GM23338 (cell line): ENCODE measurements at regions not wholly inside any gene's neighbourhood (a gene's known extent, or its start where the extent isn't known, plus 50 kb on each side); places are given as distances from the start of the nearest gene placed in this dataset.

Experiments
- ATAC-seq: fragments of 200-7000 bp; cut with Tn5 transposase; 3 replicates; pipeline ENCODE4 v1.9.1; 2020
- DNase-seq: peaks from one replicate; pipeline ENCODE4 v3.0.0-alpha.2; 2015; ENCODE audit warnings: low spot score
- H2AFZ ChIP-seq: fragments of 200-600 bp; sonication (generic); 2 replicates; pipeline ENCODE4 v1.8.0; 2016; ENCODE audit warnings: antibody characterized with exemption, mild to moderate bottlenecking, moderate library complexity
- H3F3A ChIP-seq: fragments of 200-600 bp; sonication (generic); replicated peaks from 2 replicates; pipeline ENCODE4 v1.8.0; 2017; ENCODE audit warnings: antibody characterized with exemption, mixed run types, low read depth
- H3K27ac ChIP-seq: fragments of 200-600 bp; sonication (generic); 2 replicates; pipeline ENCODE4 v1.6.1; 2016; ENCODE audit warnings: low read depth
- H3K27me3 ChIP-seq: fragments of 200-600 bp; sonication (generic); 2 replicates; pipeline ENCODE4 v1.8.0; 2016; ENCODE audit warnings: mild to moderate bottlenecking, mixed run types, moderate library complexity; ENCODE audit not compliant: insufficient read depth
- H3K36me3 ChIP-seq: fragments of 200-600 bp; sonication (generic); 2 replicates; pipeline ENCODE4 v1.8.0; 2016; ENCODE audit warnings: mild to moderate bottlenecking; ENCODE audit not compliant: insufficient read depth
- H3K4me1 ChIP-seq: fragments of 200-600 bp; sonication (generic); 2 replicates; pipeline ENCODE4 v1.8.0; 2016; ENCODE audit warnings: mild to moderate bottlenecking, moderate library complexity; ENCODE audit not compliant: insufficient read depth
- H3K4me2 ChIP-seq: fragments of 200-600 bp; sonication (generic); 2 replicates; pipeline ENCODE4 v1.7.1; 2017; ENCODE audit warnings: mixed run types
- H3K4me3 ChIP-seq: fragments of 200-600 bp; sonication (generic); 2 replicates; pipeline ENCODE4 v1.6.1; 2016; ENCODE audit warnings: mixed run types
- H3K79me2 ChIP-seq: fragments of 200-600 bp; sonication (generic); replicated peaks from 2 replicates; pipeline ENCODE4 v1.8.0; 2017; ENCODE audit warnings: mild to moderate bottlenecking; ENCODE audit not compliant: insufficient read depth
- H3K9me2 ChIP-seq: fragments of 200-600 bp; sonication (generic); 2 replicates; pipeline ENCODE4 v1.8.0; 2017; ENCODE audit not compliant: insufficient read depth
- H4K20me1 ChIP-seq: fragments of 200-600 bp; sonication (generic); replicated peaks from 2 replicates; pipeline ENCODE4 v1.8.0; 2017; ENCODE audit warnings: mild to moderate bottlenecking; ENCODE audit not compliant: insufficient read depth
- H3K27ac Mint-ChIP-seq: 2 replicates; pipeline ENCODE4 v1.8.0; 2020; ENCODE audit warnings: inconsistent platforms, mild to moderate bottlenecking, moderate library complexity, mixed read lengths
- H3K27me3 Mint-ChIP-seq: 3 replicates; pipeline ENCODE4 v1.8.0; 2022; ENCODE audit warnings: low read depth, mild to moderate bottlenecking, moderate library complexity, mixed read lengths, inconsistent platforms; ENCODE audit not compliant: insufficient read depth, poor library complexity
- H3K36me3 Mint-ChIP-seq: 3 replicates; pipeline ENCODE4 v1.8.0; 2021; ENCODE audit warnings: low read depth, mild to moderate bottlenecking, inconsistent platforms, moderate library complexity, mixed read lengths
- H3K4me1 Mint-ChIP-seq: 3 replicates; pipeline ENCODE4 v1.8.0; 2020; ENCODE audit warnings: mild to moderate bottlenecking, inconsistent platforms, mixed read lengths
- H3K4me3 Mint-ChIP-seq: 3 replicates; pipeline ENCODE4 v1.8.0; 2021; ENCODE audit warnings: moderate library complexity, mild to moderate bottlenecking, inconsistent platforms, mixed read lengths
- H3K9me3 Mint-ChIP-seq: 3 replicates; pipeline ENCODE4 v1.8.0; 2020; ENCODE audit warnings: moderate library complexity, mild to moderate bottlenecking, inconsistent platforms, mixed read lengths
- CREB1 ChIP-seq: fragments of 250-450 bp; sonication (Bioruptor Pico); IDR thresholded peaks from 2 replicates; pipeline ENCODE4 v1.5.0; 2020; ENCODE audit warnings: low read depth, mild to moderate bottlenecking, moderate library complexity
- CTCF ChIP-seq, 2 experiments: fragments of 200-600 bp in 1 of 2; sonication (generic) in 1 of 2; conservative IDR thresholded peaks; 2 replicates each; pipeline versions ENCODE4 v1.5.1 to v1.6.1; 2016 to 2017; ENCODE audit warnings: antibody characterized with exemption in 2 of 2, low read depth in 2 of 2, mild to moderate bottlenecking in 2 of 2, moderate library complexity in 1 of 2
- ETS1 ChIP-seq: IDR thresholded peaks from 2 replicates; pipeline ENCODE4 v1.6.1; 2016; ENCODE audit warnings: antibody characterized with exemption
- EZH2 ChIP-seq: fragments of 200-600 bp; sonication (generic); IDR thresholded peaks from one replicate; pipeline ENCODE4 v1.8.0; 2017; ENCODE audit warnings: antibody characterized with exemption, mild to moderate bottlenecking, low read depth; ENCODE audit not compliant: unreplicated experiment
- EZH2phosphoT487 ChIP-seq: fragments of 200-600 bp; sonication (generic); IDR thresholded peaks from one replicate; pipeline ENCODE4 v1.8.1; 2018; ENCODE audit warnings: antibody characterized with exemption; ENCODE audit not compliant: unreplicated experiment
- JUNB ChIP-seq: IDR thresholded peaks from one replicate; pipeline ENCODE4 v1.6.1; 2016; ENCODE audit warnings: antibody characterized with exemption; ENCODE audit not compliant: unreplicated experiment
- NANOG ChIP-seq: IDR thresholded peaks from 2 replicates; pipeline ENCODE4 v1.6.1; 2016; ENCODE audit warnings: antibody characterized with exemption, borderline replicate concordance
- POLR2AphosphoS5 ChIP-seq: IDR thresholded peaks from 2 replicates; pipeline ENCODE4 v1.6.1; 2016; ENCODE audit warnings: antibody characterized with exemption, low read depth
- REST ChIP-seq: IDR thresholded peaks from one replicate; pipeline ENCODE4 v1.6.1; 2018; ENCODE audit warnings: antibody characterized with exemption; ENCODE audit not compliant: unreplicated experiment
- STAT1 ChIP-seq: IDR thresholded peaks from one replicate; pipeline ENCODE4 v1.6.1; 2016; ENCODE audit warnings: antibody characterized with exemption; ENCODE audit not compliant: unreplicated experiment
- ZNF114 ChIP-seq: fragments of 250-450 bp; sonication (Bioruptor Pico); IDR thresholded peaks from 2 replicates; pipeline ENCODE4 v1.5.0; 2020; ENCODE audit warnings: mild to moderate bottlenecking, moderate library complexity
- ZNF331 ChIP-seq: fragments of 250-450 bp; sonication (Bioruptor Pico); IDR thresholded peaks from 2 replicates; pipeline ENCODE4 v1.5.0; 2020; ENCODE audit warnings: low read depth, mild to moderate bottlenecking, moderate library complexity
- ZNF462 ChIP-seq: fragments of 250-450 bp; sonication (Bioruptor Pico); IDR thresholded peaks from 2 replicates; pipeline ENCODE4 v1.5.0; 2020; ENCODE audit warnings: mild to moderate bottlenecking, moderate library complexity

GRCh38 chr7:70849580-70850235, 282.2 kb upstream of the GALNT17 start:
- H3K27me3 ChIP-seq, result no peaks in the 10 kb centered on the region
- TF ChIP-seq REST (no peak), STAT1 (no peak), CREB1 (CRISPR knock-in tag) (no peak), POLR2AphosphoS5 (no peak), ZNF331 (CRISPR knock-in tag) (no peak), ZNF462 (CRISPR knock-in tag) (no peak), EZH2 (no peak), JUNB (no peak), EZH2phosphoT487 (no peak), CTCF (conservative IDR thresholded peaks at IDR 0.05; ENCODE audit: low read depth in 2 of 2) (no peak), NANOG (no peak), ZNF114 (CRISPR knock-in tag) (no peak), ETS1 (no peak)
- Mint-ChIP-seq H3K36me3 (peaks cover 46% of the 10 kb centered on the region), H3K4me1 (no peaks in the 10 kb centered on the region; the same call in 2 of the 3 replicates), H3K27ac (0 out of 2 replicates have a peak overlapping the region, but pooled peaks have one; percentile 45), H3K9me3 (peaks cover 53% of the 10 kb centered on the region), H3K4me3 (no peak overlapping the region), H3K27me3 (peaks cover 10% of the 10 kb centered on the region)
- no peaks in the 10 kb centered on the region for H3K4me1 ChIP-seq
- H3K4me3 ChIP-seq, result no peak overlapping the region
- DNase-seq, result peak; percentile 51
- peaks cover 19% of the 10 kb centered on the region for H3K36me3 ChIP-seq
- H3K9me2 ChIP-seq, result no peaks in the 10 kb centered on the region
- peak overlapping the region; percentile 50 for H3K27ac ChIP-seq
- no peak overlapping the region for H2AFZ ChIP-seq
- no peaks in the 10 kb centered on the region for H3F3A ChIP-seq
- H3K79me2 ChIP-seq, result no peaks in the 10 kb centered on the region
- H3K4me2 ChIP-seq, result no peak overlapping the region
- ATAC-seq, result no peak
- H4K20me1 ChIP-seq, result no peaks in the 10 kb centered on the region
